ENCODE measurements at regions not wholly inside any gene's neighbourhood (a gene's known extent, or its start where the extent isn't known, plus 50 kb on each side); places are given as distances from the start of the nearest gene placed in this dataset.

DNA sequence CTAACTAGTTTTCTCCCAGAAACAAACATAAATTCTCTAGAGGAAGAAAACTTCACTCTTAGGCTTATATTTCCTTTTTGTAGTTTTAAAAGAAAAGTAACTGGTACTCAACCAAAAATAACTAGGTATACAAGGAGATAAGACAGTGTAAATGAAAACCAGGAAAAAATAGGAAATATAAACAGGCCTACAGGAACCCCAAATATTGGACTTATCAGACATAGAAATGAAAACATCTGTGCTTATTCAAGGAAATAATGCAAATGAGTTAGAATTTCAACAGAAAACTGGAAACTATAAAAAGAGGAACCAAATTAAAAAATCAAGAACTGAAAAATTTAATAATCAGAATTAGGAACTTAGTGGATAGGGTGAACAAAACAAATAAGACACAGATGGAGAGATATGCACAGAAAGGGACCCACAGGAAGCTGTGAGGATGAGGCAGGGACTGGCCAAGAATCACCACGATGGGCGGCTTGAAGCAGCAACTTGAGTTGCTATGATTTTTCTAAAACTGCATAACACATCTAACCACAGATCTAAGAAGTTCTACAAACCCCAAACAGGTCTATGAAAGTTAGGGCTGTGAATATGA, 67.5 kb upstream of the ACTRT2 start:
- TF ChIP-seq, protein P1, sequence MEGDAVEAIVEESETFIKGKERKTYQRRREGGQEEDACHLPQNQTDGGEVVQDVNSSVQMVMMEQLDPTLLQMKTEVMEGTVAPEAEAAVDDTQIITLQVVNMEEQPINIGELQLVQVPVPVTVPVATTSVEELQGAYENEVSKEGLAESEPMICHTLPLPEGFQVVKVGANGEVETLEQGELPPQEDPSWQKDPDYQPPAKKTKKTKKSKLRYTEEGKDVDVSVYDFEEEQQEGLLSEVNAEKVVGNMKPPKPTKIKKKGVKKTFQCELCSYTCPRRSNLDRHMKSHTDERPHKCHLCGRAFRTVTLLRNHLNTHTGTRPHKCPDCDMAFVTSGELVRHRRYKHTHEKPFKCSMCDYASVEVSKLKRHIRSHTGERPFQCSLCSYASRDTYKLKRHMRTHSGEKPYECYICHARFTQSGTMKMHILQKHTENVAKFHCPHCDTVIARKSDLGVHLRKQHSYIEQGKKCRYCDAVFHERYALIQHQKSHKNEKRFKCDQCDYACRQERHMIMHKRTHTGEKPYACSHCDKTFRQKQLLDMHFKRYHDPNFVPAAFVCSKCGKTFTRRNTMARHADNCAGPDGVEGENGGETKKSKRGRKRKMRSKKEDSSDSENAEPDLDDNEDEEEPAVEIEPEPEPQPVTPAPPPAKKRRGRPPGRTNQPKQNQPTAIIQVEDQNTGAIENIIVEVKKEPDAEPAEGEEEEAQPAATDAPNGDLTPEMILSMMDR (IDR thresholded peaks at IDR 0.05), result no peak
- no peak for TF ChIP-seq POLR2A (IDR thresholded peaks at IDR 0.05)

Data from body of pancreas (tissue), 4 donors.